Ishikawa (cell line): ENCODE measurements at regions not wholly inside any gene's neighbourhood (a gene's known extent, or its start where the extent isn't known, plus 50 kb on each side); places are given as distances from the start of the nearest gene placed in this dataset.

Experiments
- CEBPB ChIP-seq: IDR thresholded peaks from 2 replicates; pipeline ENCODE4 v1.6.1; 2012
- CREB1 ChIP-seq: IDR thresholded peaks from 2 replicates; pipeline ENCODE4 v1.6.1; 2012; ENCODE audit warnings: low read depth
- EGR1 ChIP-seq: IDR thresholded peaks from 2 replicates; pipeline ENCODE4 v1.6.1; 2012
- EP300 ChIP-seq: IDR thresholded peaks from 2 replicates; pipeline ENCODE4 v1.6.1; 2012; ENCODE audit warnings: borderline replicate concordance
- FOXM1 ChIP-seq: IDR thresholded peaks from 2 replicates; pipeline ENCODE4 v1.6.1; 2012; ENCODE audit warnings: low read depth, borderline replicate concordance
- NFIC ChIP-seq: IDR thresholded peaks from 2 replicates; pipeline ENCODE4 v1.6.1; 2012
- RAD21 ChIP-seq: IDR thresholded peaks from 2 replicates; pipeline ENCODE4 v1.6.1; 2012; ENCODE audit warnings: low read depth
- TAF1 ChIP-seq: IDR thresholded peaks from 2 replicates; pipeline ENCODE4 v1.6.1; 2012; ENCODE audit warnings: low read depth, mild to moderate bottlenecking
- TCF12 ChIP-seq: IDR thresholded peaks from 2 replicates; pipeline ENCODE4 v1.6.1; 2012; ENCODE audit warnings: low read depth
- TEAD4 ChIP-seq: IDR thresholded peaks from 2 replicates; pipeline ENCODE4 v1.6.1; 2012
- USF1 ChIP-seq: IDR thresholded peaks from 2 replicates; pipeline ENCODE4 v1.6.1; 2012
- YY1 ChIP-seq: IDR thresholded peaks from 2 replicates; pipeline ENCODE4 v1.6.1; 2012; ENCODE audit warnings: low read depth
- ZBTB7A ChIP-seq: IDR thresholded peaks from 2 replicates; pipeline ENCODE4 v1.6.1; 2012; ENCODE audit warnings: low read depth
- TF ChIP-seq, protein P1 (sequence below): IDR thresholded peaks from 2 replicates; pipeline ENCODE4 v1.6.1; 2012; ENCODE audit warnings: low read depth, mild to moderate bottlenecking
- TF ChIP-seq, protein P2 (sequence below): IDR thresholded peaks from 2 replicates; pipeline ENCODE4 v1.6.1; 2012

- TF ChIP-seq EGR1: no peak
- no peak for TF ChIP-seq FOXM1
- no peak for TF ChIP-seq NFIC
- TF ChIP-seq TAF1: no peak
- no peak for TF ChIP-seq TCF12
- no peak for TF ChIP-seq RAD21
- TF ChIP-seq YY1: no peak
- TF ChIP-seq, protein P1, sequence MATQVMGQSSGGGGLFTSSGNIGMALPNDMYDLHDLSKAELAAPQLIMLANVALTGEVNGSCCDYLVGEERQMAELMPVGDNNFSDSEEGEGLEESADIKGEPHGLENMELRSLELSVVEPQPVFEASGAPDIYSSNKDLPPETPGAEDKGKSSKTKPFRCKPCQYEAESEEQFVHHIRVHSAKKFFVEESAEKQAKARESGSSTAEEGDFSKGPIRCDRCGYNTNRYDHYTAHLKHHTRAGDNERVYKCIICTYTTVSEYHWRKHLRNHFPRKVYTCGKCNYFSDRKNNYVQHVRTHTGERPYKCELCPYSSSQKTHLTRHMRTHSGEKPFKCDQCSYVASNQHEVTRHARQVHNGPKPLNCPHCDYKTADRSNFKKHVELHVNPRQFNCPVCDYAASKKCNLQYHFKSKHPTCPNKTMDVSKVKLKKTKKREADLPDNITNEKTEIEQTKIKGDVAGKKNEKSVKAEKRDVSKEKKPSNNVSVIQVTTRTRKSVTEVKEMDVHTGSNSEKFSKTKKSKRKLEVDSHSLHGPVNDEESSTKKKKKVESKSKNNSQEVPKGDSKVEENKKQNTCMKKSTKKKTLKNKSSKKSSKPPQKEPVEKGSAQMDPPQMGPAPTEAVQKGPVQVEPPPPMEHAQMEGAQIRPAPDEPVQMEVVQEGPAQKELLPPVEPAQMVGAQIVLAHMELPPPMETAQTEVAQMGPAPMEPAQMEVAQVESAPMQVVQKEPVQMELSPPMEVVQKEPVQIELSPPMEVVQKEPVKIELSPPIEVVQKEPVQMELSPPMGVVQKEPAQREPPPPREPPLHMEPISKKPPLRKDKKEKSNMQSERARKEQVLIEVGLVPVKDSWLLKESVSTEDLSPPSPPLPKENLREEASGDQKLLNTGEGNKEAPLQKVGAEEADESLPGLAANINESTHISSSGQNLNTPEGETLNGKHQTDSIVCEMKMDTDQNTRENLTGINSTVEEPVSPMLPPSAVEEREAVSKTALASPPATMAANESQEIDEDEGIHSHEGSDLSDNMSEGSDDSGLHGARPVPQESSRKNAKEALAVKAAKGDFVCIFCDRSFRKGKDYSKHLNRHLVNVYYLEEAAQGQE: no peak
- no peak for TF ChIP-seq CEBPB
- no peak for TF ChIP-seq TEAD4
- no peak for TF ChIP-seq EP300
These were observed 124.0 kb upstream of the GATA6 start for GRCh38 chr18:22045221-22045918.

GRCh38 chr18:22046473-22046872, 122.9 kb upstream of the GATA6 start:
- TF ChIP-seq NFIC (no peak), EGR1 (no peak), EP300 (no peak), ZBTB7A (no peak), USF1 (no peak), CEBPB (no peak), TCF12 (no peak), TAF1 (no peak), TEAD4 (no peak), CREB1 (no peak), RAD21 (no peak), FOXM1 (no peak), YY1 (no peak)
- TF ChIP-seq, protein P1: no peak
- TF ChIP-seq, protein P2, sequence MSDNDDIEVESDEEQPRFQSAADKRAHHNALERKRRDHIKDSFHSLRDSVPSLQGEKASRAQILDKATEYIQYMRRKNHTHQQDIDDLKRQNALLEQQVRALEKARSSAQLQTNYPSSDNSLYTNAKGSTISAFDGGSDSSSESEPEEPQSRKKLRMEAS: no peak

DNA sequence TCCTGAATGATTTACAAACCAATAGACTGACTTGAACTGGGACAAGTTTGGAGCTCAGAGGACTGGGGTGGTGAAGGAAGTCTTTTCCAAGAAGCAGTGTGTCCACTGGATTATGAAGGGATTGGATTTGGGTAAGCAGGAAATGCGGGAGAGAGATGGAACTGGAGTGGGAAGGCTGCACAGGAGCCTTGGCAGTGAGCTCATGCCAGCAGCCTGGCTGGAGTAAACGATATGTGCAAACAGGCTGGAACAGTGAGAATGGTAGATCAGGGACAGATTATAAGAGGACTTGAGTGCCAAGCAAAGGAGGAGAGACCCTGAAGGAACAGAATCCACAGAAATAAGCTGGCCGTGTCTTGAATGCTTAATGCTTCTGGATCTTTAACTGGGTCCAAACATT, 121.9 kb upstream of the GATA6 start:
- no peak for TF ChIP-seq CREB1

- TF ChIP-seq TCF12 (no peak), RAD21 (no peak), EP300 (no peak), EGR1 (no peak), ZBTB7A (no peak), TAF1 (no peak), USF1 (no peak)
- TF ChIP-seq, protein P1: no peak
These were observed 121.2 kb upstream of the GATA6 start for GRCh38 chr18:22048221-22048620.

- no peak for TF ChIP-seq FOXM1
- no peak for TF ChIP-seq CEBPB
- TF ChIP-seq TAF1: no peak
- TF ChIP-seq, protein P2: no peak
- no peak for TF ChIP-seq NFIC
- TF ChIP-seq USF1: no peak
- no peak for TF ChIP-seq EP300
These were observed 120.3 kb upstream of the GATA6 start for GRCh38 chr18:22048932-22049615.
